Neutrophil (primary cell): ENCODE measurements at regions not wholly inside any gene's neighbourhood (a gene's known extent, or its start where the extent isn't known, plus 50 kb on each side); places are given as distances from the start of the nearest gene placed in this dataset.

Experiments used
- H3K27ac ChIP-seq: fragments of 200-600 bp; sonication (generic); 2 replicates; pipeline ENCODE4 v1.5.1; 2016; ENCODE audit warnings: mild to moderate bottlenecking, moderate library complexity
- H3K27me3 ChIP-seq: fragments of 200-600 bp; sonication (generic); 2 replicates; pipeline ENCODE4 v1.6.0; 2016; ENCODE audit warnings: mild to moderate bottlenecking
- H3K36me3 ChIP-seq: fragments of 200-600 bp; sonication (generic); 2 replicates; pipeline ENCODE4 v1.5.1; 2017
- H3K4me1 ChIP-seq, 2 experiments: fragments of 200-600 bp in 1 of 2; sonication (generic) in 1 of 2; 1 replicate in 1 of 2; 2 replicates in 1 of 2; pipeline versions ENCODE4 v1.5.1 to v1.6.1; 2013 to 2016; ENCODE audit warnings: low read depth in 1 of 2, low read length in 1 of 2, mild to moderate bottlenecking in 1 of 2, moderate library complexity in 1 of 2; ENCODE audit not compliant: control insufficient read depth in 1 of 2, insufficient read depth in 1 of 2
- H3K4me3 ChIP-seq, 2 experiments: fragments of 200-600 bp in 1 of 2; sonication (generic) in 1 of 2; 1 replicate in 1 of 2; 2 replicates in 1 of 2; pipeline ENCODE4 v1.5.1; 2013 to 2016; ENCODE audit warnings: low read depth in 1 of 2, low read length in 1 of 2, mild to moderate bottlenecking in 1 of 2, moderate library complexity in 1 of 2
- H3K9me3 ChIP-seq: fragments of 200-600 bp; sonication (generic); 2 replicates; pipeline ENCODE4 v1.5.1; 2016
- TF ChIP-seq, protein P1 (sequence below): fragments of 200-600 bp; sonication (generic); IDR thresholded peaks from 2 replicates; pipeline ENCODE4 v1.5.1; 2016; ENCODE audit warnings: antibody characterized with exemption

DNA sequence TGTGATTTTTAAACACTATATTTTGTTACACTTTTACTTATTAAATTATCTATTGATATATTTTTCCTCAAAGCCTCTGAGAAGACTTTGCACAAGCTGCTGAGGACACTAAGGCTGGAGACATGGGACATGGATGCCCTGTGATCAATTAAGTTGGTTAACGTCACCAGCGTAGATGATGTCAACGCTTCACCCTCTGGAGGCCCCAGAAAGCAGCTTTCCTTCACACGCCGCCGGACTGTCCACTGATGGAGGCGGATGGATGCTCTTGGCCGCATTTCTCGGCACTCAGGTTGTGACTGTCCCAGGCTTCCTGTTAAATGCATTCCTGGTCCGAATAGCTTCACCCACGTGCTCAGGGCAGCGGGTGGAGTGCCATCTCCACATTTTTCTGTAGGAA lies 247.5 kb downstream of the VAPA start:
- TF ChIP-seq, protein P1, sequence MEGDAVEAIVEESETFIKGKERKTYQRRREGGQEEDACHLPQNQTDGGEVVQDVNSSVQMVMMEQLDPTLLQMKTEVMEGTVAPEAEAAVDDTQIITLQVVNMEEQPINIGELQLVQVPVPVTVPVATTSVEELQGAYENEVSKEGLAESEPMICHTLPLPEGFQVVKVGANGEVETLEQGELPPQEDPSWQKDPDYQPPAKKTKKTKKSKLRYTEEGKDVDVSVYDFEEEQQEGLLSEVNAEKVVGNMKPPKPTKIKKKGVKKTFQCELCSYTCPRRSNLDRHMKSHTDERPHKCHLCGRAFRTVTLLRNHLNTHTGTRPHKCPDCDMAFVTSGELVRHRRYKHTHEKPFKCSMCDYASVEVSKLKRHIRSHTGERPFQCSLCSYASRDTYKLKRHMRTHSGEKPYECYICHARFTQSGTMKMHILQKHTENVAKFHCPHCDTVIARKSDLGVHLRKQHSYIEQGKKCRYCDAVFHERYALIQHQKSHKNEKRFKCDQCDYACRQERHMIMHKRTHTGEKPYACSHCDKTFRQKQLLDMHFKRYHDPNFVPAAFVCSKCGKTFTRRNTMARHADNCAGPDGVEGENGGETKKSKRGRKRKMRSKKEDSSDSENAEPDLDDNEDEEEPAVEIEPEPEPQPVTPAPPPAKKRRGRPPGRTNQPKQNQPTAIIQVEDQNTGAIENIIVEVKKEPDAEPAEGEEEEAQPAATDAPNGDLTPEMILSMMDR, result no peak
- no peaks in the 10 kb centered on the region for H3K9me3 ChIP-seq
- H3K27me3 ChIP-seq, result no peaks in the 10 kb centered on the region
- H3K27ac ChIP-seq, result no peak overlapping the region
- no peaks in the 10 kb centered on the region for H3K36me3 ChIP-seq
- H3K4me3 ChIP-seq, result no peak overlapping the region
- H3K4me1 ChIP-seq, result no peaks in the 10 kb centered on the region

DNA sequence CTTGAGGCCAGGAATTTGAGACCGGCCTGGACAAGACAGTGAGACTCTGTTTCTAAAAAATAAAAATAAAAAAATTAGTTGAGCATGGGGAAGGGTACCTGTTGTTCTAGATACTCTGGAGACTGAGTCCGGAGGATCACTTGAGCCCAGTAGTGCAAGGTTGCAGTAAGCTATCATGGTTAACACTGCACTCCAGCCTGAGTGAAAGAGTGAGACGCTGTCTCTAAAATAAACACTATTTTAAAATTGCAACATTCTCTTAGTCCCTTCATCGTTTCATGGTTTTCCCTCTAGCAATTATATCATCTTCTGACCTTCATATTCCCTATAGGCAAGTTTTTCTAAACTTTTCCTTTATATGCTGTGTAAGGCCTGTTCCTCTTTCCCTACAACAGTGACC lies 248.5 kb downstream of the VAPA start:
- TF ChIP-seq, protein P1, result no peak
- no peak overlapping the region for H3K4me3 ChIP-seq
- no peaks in the 10 kb centered on the region for H3K27me3 ChIP-seq
- no peak overlapping the region for H3K27ac ChIP-seq
- H3K9me3 ChIP-seq, result no peaks in the 10 kb centered on the region
- H3K36me3 ChIP-seq, result no peaks in the 10 kb centered on the region
- no peaks in the 10 kb centered on the region for H3K4me1 ChIP-seq

DNA sequence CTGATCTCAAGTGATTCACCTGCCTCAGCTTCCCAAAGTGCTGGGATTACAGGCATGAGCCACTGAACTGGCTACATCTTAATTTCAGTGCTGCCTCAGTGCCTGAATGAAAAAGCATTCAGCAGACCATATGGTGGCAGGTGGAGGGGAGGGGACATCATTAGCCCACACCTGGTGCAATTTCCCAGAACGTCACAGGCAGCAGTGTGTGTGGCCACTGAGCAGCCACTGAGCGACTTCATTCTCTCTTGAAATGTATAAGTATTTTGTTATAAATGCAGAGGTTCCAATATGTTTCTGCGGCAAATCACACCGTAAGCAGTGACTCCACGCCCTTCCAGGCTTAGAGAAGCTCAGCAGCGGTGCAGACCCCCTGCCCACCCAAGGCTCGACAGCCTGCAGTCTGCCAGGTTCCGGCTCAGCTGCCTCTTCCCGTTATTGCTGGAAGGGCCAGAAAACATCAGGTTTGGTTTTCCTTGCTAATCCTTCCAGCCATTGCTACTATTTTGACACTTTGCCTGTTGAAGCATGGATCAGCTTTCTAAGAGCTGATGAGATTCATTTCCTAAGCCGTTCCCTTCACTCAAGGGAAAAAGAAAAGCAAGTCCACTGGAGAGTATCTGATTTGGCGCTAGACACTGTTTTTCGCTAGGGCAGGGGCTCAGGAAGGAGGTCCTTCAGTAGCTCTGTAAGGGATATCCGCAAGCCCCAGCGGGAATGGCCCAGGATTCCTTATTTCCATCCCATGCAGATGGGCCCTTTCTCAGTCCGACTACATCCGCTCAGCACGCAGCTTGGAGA lies 250.7 kb downstream of the VAPA start:
- Histone ChIP-seq H3K4me3 (no peak overlapping the region), H3K27ac (no peak overlapping the region), H3K4me1 (no peaks in the 10 kb centered on the region), H3K36me3 (no peaks in the 10 kb centered on the region), H3K27me3 (no peaks in the 10 kb centered on the region), H3K9me3 (no peaks in the 10 kb centered on the region)
- TF ChIP-seq, protein P1, result no peak

DNA sequence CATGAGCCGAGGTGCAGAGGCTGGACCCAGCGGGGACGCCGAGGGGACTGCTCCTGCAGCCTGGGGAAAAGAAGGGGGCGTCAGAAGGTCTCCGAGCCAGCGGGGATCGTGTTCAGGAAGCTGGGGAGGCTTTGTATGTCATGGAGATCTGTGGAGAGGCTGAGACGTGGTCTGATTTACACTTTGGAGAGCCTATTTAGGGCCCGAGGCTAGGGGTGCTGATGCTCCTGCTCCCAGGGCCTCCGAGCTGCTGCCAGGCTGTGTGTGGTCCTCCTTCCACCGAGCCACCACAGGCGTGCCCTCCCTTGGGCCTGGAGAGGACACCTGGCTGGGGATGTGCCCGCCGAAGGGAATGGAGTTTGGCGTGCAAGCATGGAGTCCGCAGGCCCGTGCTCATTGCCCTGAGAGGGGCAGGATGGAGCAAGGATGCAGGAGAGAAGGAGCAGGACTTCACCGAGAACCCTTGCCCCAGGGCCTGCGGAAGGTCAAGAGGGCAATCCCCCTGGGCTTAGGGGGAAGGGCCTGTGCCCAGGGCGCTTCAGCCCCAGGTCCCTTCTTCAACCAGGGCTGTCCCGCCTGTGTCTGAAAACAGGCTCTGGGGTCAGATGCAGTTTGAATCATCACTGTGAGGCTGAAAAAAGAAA lies 252.5 kb downstream of the VAPA start:
- H3K27me3 ChIP-seq, result no peaks in the 10 kb centered on the region

DNA sequence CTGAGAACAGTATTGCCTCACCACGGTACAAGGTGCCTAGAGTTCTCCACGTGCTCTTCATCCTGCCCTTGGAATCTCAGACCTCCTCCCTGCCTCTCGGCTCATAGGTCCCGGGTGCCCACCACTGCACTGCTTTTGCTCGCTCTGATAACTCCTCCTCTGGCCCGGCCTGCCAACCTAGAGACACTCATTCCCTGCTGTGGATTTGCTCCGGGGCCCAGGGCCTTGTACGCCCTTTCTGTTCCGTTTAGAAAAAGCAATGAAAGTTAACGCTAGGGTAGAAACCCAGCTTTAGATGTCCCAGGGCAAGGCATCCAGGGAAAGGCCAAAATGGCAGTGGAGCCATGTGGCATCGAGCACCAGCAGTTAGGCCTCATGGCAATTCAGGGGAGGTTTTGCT lies 253.9 kb downstream of the VAPA start:
- H3K9me3 ChIP-seq, result no peaks in the 10 kb centered on the region
- no peaks in the 10 kb centered on the region for H3K36me3 ChIP-seq
- H3K27me3 ChIP-seq, result no peaks in the 10 kb centered on the region
- no peak overlapping the region for H3K4me3 ChIP-seq
- H3K4me1 ChIP-seq, result no peaks in the 10 kb centered on the region
- H3K27ac ChIP-seq, result no peak overlapping the region
- TF ChIP-seq, protein P1, result no peak

More for the DNA sequence above, 252.5 kb downstream of the VAPA start:
- Histone ChIP-seq H3K36me3 (no peaks in the 10 kb centered on the region), H3K9me3 (no peaks in the 10 kb centered on the region), H3K4me1 (no peaks in the 10 kb centered on the region), H3K4me3 (no peak overlapping the region), H3K27ac (no peak overlapping the region)
- TF ChIP-seq, protein P1, result no peak
